Erythroblast (primary cell): ENCODE measurements at regions not wholly inside any gene's neighbourhood (a gene's known extent, or its start where the extent isn't known, plus 50 kb on each side); places are given as distances from the start of the nearest gene placed in this dataset.

Experiments used
- GATA1 ChIP-seq: IDR thresholded peaks from 2 replicates; pipeline ENCODE4 v1.6.1; 2011; ENCODE audit warnings: low read depth, mild to moderate bottlenecking, control low read depth, low read length, moderate library complexity
- POLR2A ChIP-seq: IDR thresholded peaks from 2 replicates; pipeline ENCODE4 v1.6.1; 2011; ENCODE audit warnings: mild to moderate bottlenecking, low read length

GRCh38 chr14:55746558-55746957 is 166.6 kb downstream of the KTN1 start:
- TF ChIP-seq POLR2A (no peak), GATA1 (no peak)
